Caco-2 (cell line): ENCODE measurements at regions not wholly inside any gene's neighbourhood (a gene's known extent, or its start where the extent isn't known, plus 50 kb on each side); places are given as distances from the start of the nearest gene placed in this dataset.
A peak's percentile ranks its signal among the peaks of the same experiment; 100 is the strongest.
"Not testable (repeated sequence)": the region's sequence is repeated elsewhere in the genome, so short reads cannot be mapped to it uniquely, and the experiment has no call there.

Source experiments
- BruUV-seq: library from RNA; stranded (reverse); fragments of 400-500 nt; replicated peaks from 2 replicates; lab custom pipeline; 2021; lab: Mats Ljungman, UMichigan
- CTCF ChIA-PET: fragments of 300-600 bp; sonication (Branson Sonifier 250); formaldehyde crosslinking; loops from one replicate; lab custom pipeline; 2022; ENCODE audit warnings: antibody characterized with exemption; lab: Charles Lee
- POLR2A ChIA-PET: fragments of 300-600 bp; sonication (Branson Sonifier 250); formaldehyde crosslinking; loops from one replicate; lab custom pipeline; 2022; ENCODE audit warnings: antibody characterized with exemption; lab: Charles Lee
- DNase-seq, 2 experiments: peaks; one replicate each; pipeline versions ENCODE4 v3.0.0 to v3.0.0-alpha.2; 2020 to 2022
- H3K27me3 ChIP-seq: replicated peaks from 2 replicates; pipeline ENCODE4 v1.6.0; 2011; ENCODE audit warnings: low read length; ENCODE audit not compliant: control insufficient read depth, insufficient read depth
- H3K36me3 ChIP-seq: 2 replicates; pipeline ENCODE4 v1.5.1; 2011; ENCODE audit warnings: low read length; ENCODE audit not compliant: control insufficient read depth, insufficient read depth
- H3K4me1 ChIP-seq: fragments of 250-450 bp; sonication (Bioruptor Pico); 2 replicates; pipeline ENCODE4 v1.5.1; 2020; ENCODE audit warnings: mild to moderate bottlenecking
- H3K4me3 ChIP-seq: 2 replicates; pipeline ENCODE4 v1.5.1; 2011; ENCODE audit warnings: low read depth, mild to moderate bottlenecking, control low read depth, low read length
- H3K9me3 ChIP-seq: fragments of 250-450 bp; sonication (Bioruptor Pico); 2 replicates; pipeline ENCODE4 v1.5.1; 2020; ENCODE audit warnings: mild to moderate bottlenecking, moderate library complexity
- H3K27ac Mint-ChIP-seq: one replicate; pipeline ENCODE4 v1.8.0; 2022; ENCODE audit warnings: mixed read lengths; ENCODE audit not compliant: unreplicated experiment
- H3K27me3 Mint-ChIP-seq: one replicate; pipeline ENCODE4 v1.8.0; 2022; ENCODE audit warnings: mixed read lengths; ENCODE audit not compliant: insufficient read depth, unreplicated experiment
- H3K36me3 Mint-ChIP-seq: one replicate; pipeline ENCODE4 v1.8.0; 2022; ENCODE audit warnings: mild to moderate bottlenecking, mixed read lengths; ENCODE audit not compliant: insufficient read depth, unreplicated experiment
- H3K4me1 Mint-ChIP-seq: one replicate; pipeline ENCODE4 v1.8.0; 2022; ENCODE audit warnings: low read depth, mixed read lengths; ENCODE audit not compliant: unreplicated experiment
- H3K4me3 Mint-ChIP-seq: one replicate; pipeline ENCODE4 v1.8.0; 2022; ENCODE audit warnings: mild to moderate bottlenecking, moderate library complexity, mixed read lengths; ENCODE audit not compliant: unreplicated experiment
- H3K9me3 Mint-ChIP-seq: one replicate; pipeline ENCODE4 v1.8.0; 2022; ENCODE audit warnings: mixed read lengths; ENCODE audit not compliant: unreplicated experiment
- CTCF ChIP-seq, 2 experiments: fragments of 200-600 bp in 1 of 2; IDR thresholded peaks; 1 replicate in 1 of 2; 2 replicates in 1 of 2; pipeline versions ENCODE4 v1.5.1 to v1.8.0; 2011 to 2022; ENCODE audit warnings: antibody characterized with exemption in 1 of 2, control low read depth in 1 of 2, inconsistent platforms in 1 of 2, low read depth in 1 of 2, low read length in 1 of 2, mild to moderate bottlenecking in 1 of 2, moderate library complexity in 1 of 2; ENCODE audit not compliant: insufficient read depth in 1 of 2, severe bottlenecking in 1 of 2, unreplicated experiment in 1 of 2
- intact Hi-C: fragments of 100-400 bp; cut with micrococcal nuclease; formaldehyde crosslinking; loops from one replicate; pipeline ENCODE4 v1.10.0; 2022; ENCODE audit not compliant: unreplicated experiment

- Histone ChIP-seq H3K4me1 (no peaks in the 10 kb centered on the region), H3K4me3 (no peak overlapping the region), H3K9me3 (no peaks in the 10 kb centered on the region), H3K36me3 (no peaks in the 10 kb centered on the region), H3K27me3 (no peaks in the 10 kb centered on the region)
- intact Hi-C loops: no loop called here
- no peak overlapping the region for H3K27ac Mint-ChIP-seq
- no peak for DNase-seq
- CTCF ChIA-PET: no interaction called here
- BruUV-seq: no TSS peak
- no peaks in the 10 kb centered on the region for H3K4me1 Mint-ChIP-seq
- POLR2A ChIA-PET: no interaction called here
- no peaks in the 10 kb centered on the region for H3K9me3 Mint-ChIP-seq
- H3K36me3 Mint-ChIP-seq: no peaks in the 10 kb centered on the region
- no peak overlapping the region for H3K4me3 Mint-ChIP-seq
- no peak for TF ChIP-seq CTCF (IDR thresholded peaks at IDR 0.05; ENCODE audit: insufficient read depth in 1 of 2, low read depth in 1 of 2, low read length in 1 of 2, severe bottlenecking in 1 of 2, unreplicated experiment in 1 of 2)
- peaks cover 6% of the 10 kb centered on the region for H3K27me3 Mint-ChIP-seq
Observed at GRCh38 chrX:51098046-51098445, 187.5 kb downstream of the BMP15 start.

DNA sequence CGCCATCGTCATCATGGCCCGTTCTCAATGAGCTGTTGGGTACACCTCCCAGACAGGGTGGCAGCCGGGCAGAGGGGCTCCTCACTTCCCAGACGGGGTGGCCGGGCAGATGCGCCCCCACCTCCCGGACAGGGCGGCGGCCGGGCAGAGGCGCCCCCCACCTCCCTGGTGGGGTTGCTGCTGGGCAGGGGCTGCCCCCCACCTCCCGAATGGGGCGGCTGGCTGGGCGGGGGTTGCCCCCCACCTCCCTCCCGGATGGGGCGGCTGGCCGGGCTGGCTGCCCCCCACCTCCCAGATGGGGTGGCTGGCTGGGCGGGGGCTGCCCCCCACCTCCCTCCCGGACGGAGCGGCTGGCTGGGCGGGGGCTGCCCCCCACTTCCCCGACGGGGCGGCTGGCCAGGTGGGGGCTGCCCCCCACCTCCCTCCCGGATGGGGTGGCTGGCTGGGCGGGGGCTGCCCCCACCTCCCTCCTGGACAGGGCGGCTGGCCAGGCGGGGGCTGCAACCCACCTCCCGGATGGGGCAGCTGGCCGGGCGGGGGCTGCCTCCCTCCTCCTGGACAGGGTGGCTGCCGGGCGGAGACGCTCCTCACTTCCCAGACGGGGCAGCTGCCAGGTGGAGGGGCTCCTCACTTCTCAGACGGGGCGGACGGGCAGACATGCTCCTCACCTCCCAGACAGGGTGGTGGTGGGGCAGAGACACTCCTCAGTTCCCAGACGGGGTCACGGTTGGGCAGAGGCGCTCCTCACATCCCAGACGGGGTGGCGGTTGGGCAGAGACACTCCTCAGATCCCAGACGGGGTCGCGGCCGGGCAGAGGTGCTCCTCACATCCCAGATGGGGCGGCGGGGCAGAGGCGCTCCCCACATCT is 208.8 kb downstream of the BMP15 start:
- H3K27me3 ChIP-seq, H3K36me3 ChIP-seq, H3K27ac Mint-ChIP-seq, H3K4me3 Mint-ChIP-seq, H3K4me1 Mint-ChIP-seq, POLR2A ChIA-PET, DNase-seq, H3K4me3 ChIP-seq, H3K9me3 Mint-ChIP-seq, CTCF ChIA-PET, H3K9me3 ChIP-seq, H3K27me3 Mint-ChIP-seq, H3K36me3 Mint-ChIP-seq, H3K4me1 ChIP-seq, BruUV-seq, intact Hi-C loops: not testable (repeated sequence)

DNA sequence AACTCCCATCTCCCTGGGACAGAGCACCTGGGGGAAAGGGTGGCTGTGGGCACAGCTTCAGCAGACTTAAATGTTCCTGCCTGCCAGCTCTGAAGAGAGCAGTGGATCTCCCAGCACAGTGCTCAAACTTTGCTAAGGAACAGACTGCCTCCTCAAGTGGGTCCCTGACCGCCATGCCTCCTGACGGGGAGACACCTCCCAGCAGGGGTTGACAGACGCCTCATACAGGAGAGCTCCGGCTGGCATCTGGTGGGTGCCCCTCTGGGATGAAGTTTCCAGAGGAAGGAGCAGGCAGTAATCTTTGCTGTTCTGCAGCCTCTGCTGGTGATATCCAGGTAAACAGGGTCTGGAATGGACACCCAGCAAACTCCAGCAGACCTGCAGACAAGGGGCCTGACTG is 206.9 kb upstream of the NUDT10 start:
- BruUV-seq, intact Hi-C loops, CTCF ChIA-PET, H3K4me3 Mint-ChIP-seq, H3K36me3 ChIP-seq, H3K27ac Mint-ChIP-seq, H3K4me3 ChIP-seq, DNase-seq, H3K4me1 Mint-ChIP-seq, H3K36me3 Mint-ChIP-seq, H3K27me3 ChIP-seq, H3K9me3 ChIP-seq, POLR2A ChIA-PET, H3K27me3 Mint-ChIP-seq, H3K4me1 ChIP-seq: not testable (repeated sequence)
- peaks cover 12% of the 10 kb centered on the region for H3K9me3 Mint-ChIP-seq

DNA sequence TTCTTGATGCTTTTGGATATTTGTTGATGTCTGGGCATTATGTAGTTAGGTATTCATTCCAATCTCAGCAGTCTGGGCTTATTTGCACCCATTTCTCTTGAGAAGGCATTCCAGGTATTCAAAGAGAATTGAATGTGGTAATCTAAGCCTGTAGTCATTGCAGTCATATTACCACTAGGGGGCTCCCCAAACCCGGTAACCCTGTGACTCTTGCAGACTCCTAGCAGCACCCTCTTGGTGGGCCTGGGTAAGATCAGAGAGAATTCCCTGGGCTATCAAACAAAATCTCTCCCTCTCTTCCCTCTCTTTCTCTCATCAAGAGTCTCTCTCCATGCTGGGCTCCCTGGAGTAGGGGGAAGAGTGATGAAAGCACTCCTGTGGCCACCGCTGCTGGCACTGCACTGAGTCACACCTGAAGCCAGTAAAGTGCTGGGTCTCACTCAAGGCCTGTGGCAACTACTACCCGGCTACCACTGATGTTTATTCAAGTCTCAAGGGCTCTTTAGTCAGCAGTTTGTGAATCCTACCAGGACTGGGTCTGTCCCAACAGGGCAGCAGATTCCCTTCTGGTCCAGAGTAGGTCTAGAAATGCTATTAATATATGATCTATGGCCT is 187.7 kb upstream of the NUDT10 start:
- no peaks in the 10 kb centered on the region for H3K4me1 ChIP-seq
- no TSS peak for BruUV-seq
- Mint-ChIP-seq H3K4me1 (no peaks in the 10 kb centered on the region), H3K36me3 (peaks cover 6% of the 10 kb centered on the region), H3K27ac (no peak overlapping the region), H3K27me3 (peaks cover 12% of the 10 kb centered on the region), H3K9me3 (no peaks in the 10 kb centered on the region), H3K4me3 (no peak overlapping the region)
- no peaks in the 10 kb centered on the region for H3K27me3 ChIP-seq
- ChIA-PET POLR2A (no interaction called here), CTCF (no interaction called here)
- H3K9me3 ChIP-seq: no peaks in the 10 kb centered on the region
- intact Hi-C loops: loop anchor here (1.0 to 2.0 kb wide), 2 partner anchors 23 to 312 kb away; no protein-coding TSS in a partner anchor
- TF ChIP-seq CTCF (IDR thresholded peaks at IDR 0.05; ENCODE audit: insufficient read depth in 1 of 2, low read depth in 1 of 2, low read length in 1 of 2, severe bottlenecking in 1 of 2, unreplicated experiment in 1 of 2): peak; percentile 43 to 61
- H3K36me3 ChIP-seq: no peaks in the 10 kb centered on the region
- no peak overlapping the region for H3K4me3 ChIP-seq
- peak; percentile 41 to 51 for DNase-seq
